ENCODE measurements at regions not wholly inside any gene's neighbourhood (a gene's known extent, or its start where the extent isn't known, plus 50 kb on each side); places are given as distances from the start of the nearest gene placed in this dataset.

- TF ChIP-seq POLR2A (IDR thresholded peaks at IDR 0.05; ENCODE audit: low read depth, low read length): no peak
- TF ChIP-seq MAX (IDR thresholded peaks at IDR 0.05; ENCODE audit: insufficient read depth, insufficient read length): no peak
- no peak for TF ChIP-seq CTCF (IDR thresholded peaks at IDR 0.05; ENCODE audit: extremely low read depth in 1 of 2, insufficient read depth in 1 of 2, low read depth in 1 of 2, low read length in 2 of 2)
- TF ChIP-seq POLR2AphosphoS5 (IDR thresholded peaks at IDR 0.05; ENCODE audit: insufficient read depth, low read depth, low read length): no peak
- no peak for TF ChIP-seq MYC (IDR thresholded peaks at IDR 0.05; ENCODE audit: low read depth, low read length)
- TF ChIP-seq EZH2 (IDR thresholded peaks at IDR 0.05; ENCODE audit: borderline replicate concordance, low read depth, low read length, severe bottlenecking): no peak
- TF ChIP-seq FOS (IDR thresholded peaks at IDR 0.05; ENCODE audit: borderline replicate concordance, insufficient read depth, low read length): no peak
- no peak for TF ChIP-seq JUN (IDR thresholded peaks at IDR 0.05; ENCODE audit: borderline replicate concordance, insufficient read depth, insufficient read length, low read depth)
These were observed 105.8 kb upstream of the SLC5A12 start for GRCh38 chr11:26827567-26828081.

Measured in endothelial cell of umbilical vein (primary cell).